Activated B cell treated with CpG ODN at 0.5 μM for 24 hours (primary cell): ENCODE measurements at regions not wholly inside any gene's neighbourhood (a gene's known extent, or its start where the extent isn't known, plus 50 kb on each side); places are given as distances from the start of the nearest gene placed in this dataset.
"Not testable (repeated sequence)": the region's sequence is repeated elsewhere in the genome, so short reads cannot be mapped to it uniquely, and the experiment has no call there.

Source experiments
- ATAC-seq: fragments of 200-7000 bp; cut with Tn5 transposase; one replicate; pipeline ENCODE4 v1.10.0; 2021; ENCODE audit warnings: low read depth, mild to moderate bottlenecking, moderate library complexity
- CTCF ChIA-PET: fragments of 350-600 bp; sonication (Branson Sonifier 250); formaldehyde crosslinking; loops from one replicate; lab custom pipeline; 2021; ENCODE audit warnings: antibody characterized with exemption; lab: Charles Lee
- POLR2A ChIA-PET: fragments of 350-600 bp; sonication (Branson Sonifier 250); formaldehyde crosslinking; loops from one replicate; lab custom pipeline; 2021; ENCODE audit warnings: antibody characterized with exemption; lab: Charles Lee
- DNase-seq: peaks from one replicate; pipeline ENCODE4 v3.0.0; 2022
- H3K27ac Mint-ChIP-seq: one replicate; pipeline ENCODE4 v1.8.0; 2020; ENCODE audit warnings: mixed read lengths
- H3K27me3 Mint-ChIP-seq: one replicate; pipeline ENCODE4 v1.8.0; 2021; ENCODE audit warnings: mixed read lengths
- H3K36me3 Mint-ChIP-seq: one replicate; pipeline ENCODE4 v1.8.0; 2021; ENCODE audit warnings: low read depth, mixed read lengths
- H3K4me1 Mint-ChIP-seq: one replicate; pipeline ENCODE4 v1.8.0; 2021; ENCODE audit warnings: mixed read lengths
- H3K4me3 Mint-ChIP-seq: one replicate; pipeline ENCODE4 v1.8.0; 2020; ENCODE audit warnings: mild to moderate bottlenecking, mixed read lengths
- H3K9me3 Mint-ChIP-seq: one replicate; pipeline ENCODE4 v1.8.0; 2020; ENCODE audit warnings: mixed read lengths
- intact Hi-C: fragments of 100-400 bp; cut with micrococcal nuclease; formaldehyde crosslinking; loops from one replicate; pipeline ENCODE4 v1.15.1; 2024
- TF ChIP-seq, protein P1 (sequence below): fragments of 200-600 bp; IDR thresholded peaks from one replicate; pipeline ENCODE4 v1.8.0; 2022; ENCODE audit warnings: antibody characterized with exemption, mild to moderate bottlenecking

GRCh38 chr17:63295839-63296590, 150.1 kb downstream of the CYB561 start:
- ATAC-seq = no peak
- Mint-ChIP-seq H3K27me3 (peaks cover 2% of the 10 kb centered on the region), H3K27ac (no peak overlapping the region), H3K4me3 (no peak overlapping the region), H3K9me3 (peaks cover 20% of the 10 kb centered on the region), H3K36me3 (peaks cover 9% of the 10 kb centered on the region), H3K4me1 (no peaks in the 10 kb centered on the region)
- CTCF ChIA-PET = no interaction called here
- POLR2A ChIA-PET = no interaction called here
- TF ChIP-seq, protein P1, sequence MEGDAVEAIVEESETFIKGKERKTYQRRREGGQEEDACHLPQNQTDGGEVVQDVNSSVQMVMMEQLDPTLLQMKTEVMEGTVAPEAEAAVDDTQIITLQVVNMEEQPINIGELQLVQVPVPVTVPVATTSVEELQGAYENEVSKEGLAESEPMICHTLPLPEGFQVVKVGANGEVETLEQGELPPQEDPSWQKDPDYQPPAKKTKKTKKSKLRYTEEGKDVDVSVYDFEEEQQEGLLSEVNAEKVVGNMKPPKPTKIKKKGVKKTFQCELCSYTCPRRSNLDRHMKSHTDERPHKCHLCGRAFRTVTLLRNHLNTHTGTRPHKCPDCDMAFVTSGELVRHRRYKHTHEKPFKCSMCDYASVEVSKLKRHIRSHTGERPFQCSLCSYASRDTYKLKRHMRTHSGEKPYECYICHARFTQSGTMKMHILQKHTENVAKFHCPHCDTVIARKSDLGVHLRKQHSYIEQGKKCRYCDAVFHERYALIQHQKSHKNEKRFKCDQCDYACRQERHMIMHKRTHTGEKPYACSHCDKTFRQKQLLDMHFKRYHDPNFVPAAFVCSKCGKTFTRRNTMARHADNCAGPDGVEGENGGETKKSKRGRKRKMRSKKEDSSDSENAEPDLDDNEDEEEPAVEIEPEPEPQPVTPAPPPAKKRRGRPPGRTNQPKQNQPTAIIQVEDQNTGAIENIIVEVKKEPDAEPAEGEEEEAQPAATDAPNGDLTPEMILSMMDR = no peak
- intact Hi-C loops = no loop called here
- no peak for DNase-seq

DNA sequence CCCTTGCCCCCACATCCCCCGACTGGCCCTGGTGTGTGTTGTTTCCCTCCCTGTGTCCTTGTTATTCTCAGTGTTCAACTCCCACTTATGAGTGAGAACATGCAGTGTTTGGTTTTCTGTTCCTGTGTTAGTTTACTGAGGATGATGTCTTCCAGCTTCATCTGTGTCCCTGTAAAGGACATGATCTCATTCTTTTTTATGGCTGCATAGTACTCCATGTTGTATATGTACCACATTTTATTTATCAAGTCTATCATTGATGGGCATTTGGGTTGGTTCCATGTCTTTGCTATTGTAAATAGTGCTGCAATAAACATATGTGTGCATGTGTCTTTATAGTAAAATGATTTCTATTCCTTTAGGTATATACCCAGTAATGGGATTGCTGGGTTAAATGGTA, 147.2 kb downstream of the CYB561 start:
- H3K27ac Mint-ChIP-seq, H3K36me3 Mint-ChIP-seq, intact Hi-C loops, DNase-seq, H3K4me1 Mint-ChIP-seq, H3K27me3 Mint-ChIP-seq, ATAC-seq, H3K4me3 Mint-ChIP-seq, CTCF ChIA-PET: not testable (repeated sequence)
- H3K9me3 Mint-ChIP-seq = peaks cover 28% of the 10 kb centered on the region
- POLR2A ChIA-PET = interaction anchor here (0.6 kb wide), 1 partner anchor 13 kb away, joined by 4 read pairs; no protein-coding TSS in a partner anchor

GRCh38 chr17:63304704-63305261, 141.3 kb downstream of the CYB561 start:
- Mint-ChIP-seq H3K4me3 (no peak overlapping the region), H3K4me1 (no peaks in the 10 kb centered on the region), H3K27ac (no peak overlapping the region), H3K27me3 (no peaks in the 10 kb centered on the region), H3K9me3 (peaks cover 9% of the 10 kb centered on the region), H3K36me3 (no peaks in the 10 kb centered on the region)
- ChIA-PET CTCF (no interaction called here), POLR2A (no interaction called here)
- intact Hi-C loops = no loop called here
- ATAC-seq (no peak), DNase-seq (no peak)
- TF ChIP-seq, protein P1 = no peak

DNA sequence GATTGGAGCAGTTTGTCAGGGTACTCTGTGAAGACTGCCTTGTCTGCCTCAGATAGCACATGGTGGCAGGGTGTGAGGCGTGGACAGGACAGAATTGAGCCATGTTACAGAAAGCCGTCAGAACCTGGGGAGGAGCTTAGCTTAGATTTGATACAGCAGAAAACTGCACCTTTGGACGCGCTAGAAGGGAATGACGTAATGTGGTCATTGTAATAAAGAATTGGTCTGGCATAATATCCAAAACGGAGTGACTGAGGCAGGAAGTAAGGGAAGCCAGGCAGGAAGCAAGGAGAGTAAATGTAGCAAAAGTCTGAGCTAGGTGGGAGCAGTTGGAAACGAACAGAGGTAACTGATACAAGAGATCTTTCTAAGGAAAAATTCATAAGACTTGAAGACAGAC, 140.2 kb downstream of the CYB561 start:
- intact Hi-C loops = no loop called here
- DNase-seq (no peak), ATAC-seq (no peak)
- no peak overlapping the region for H3K4me3 Mint-ChIP-seq
- TF ChIP-seq, protein P1 = no peak
- ChIA-PET CTCF (no interaction called here), POLR2A (no interaction called here)
- H3K27me3 Mint-ChIP-seq = no peaks in the 10 kb centered on the region
- H3K4me1 Mint-ChIP-seq = no peaks in the 10 kb centered on the region
- H3K36me3 Mint-ChIP-seq = no peaks in the 10 kb centered on the region
- H3K9me3 Mint-ChIP-seq = peaks cover 9% of the 10 kb centered on the region
- no peak overlapping the region for H3K27ac Mint-ChIP-seq

DNA sequence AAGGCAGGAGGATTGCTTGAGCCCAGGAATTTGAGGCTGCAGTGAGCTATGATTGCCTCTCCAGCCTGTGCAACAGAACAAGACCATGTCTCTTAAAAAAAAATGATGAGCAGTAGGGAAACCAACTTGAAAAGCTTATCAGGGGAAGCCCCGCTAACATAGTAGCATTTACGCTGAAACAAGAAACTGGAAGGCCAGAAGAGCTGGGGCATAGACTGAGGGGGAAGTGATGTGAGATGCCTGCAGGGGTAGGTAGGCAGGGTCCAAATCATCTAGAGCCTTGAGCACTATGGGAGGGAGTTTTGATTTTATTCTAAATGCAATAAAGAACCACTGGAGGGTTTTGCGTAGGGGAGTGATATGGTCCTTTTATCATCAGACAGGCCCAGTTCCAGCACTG, 139.3 kb downstream of the CYB561 start:
- no peaks in the 10 kb centered on the region for H3K27me3 Mint-ChIP-seq
- ATAC-seq = no peak
- peaks cover 6% of the 10 kb centered on the region for H3K9me3 Mint-ChIP-seq
- DNase-seq = no peak
- no peaks in the 10 kb centered on the region for H3K4me1 Mint-ChIP-seq
- ChIA-PET CTCF (no interaction called here), POLR2A (no interaction called here)
- TF ChIP-seq, protein P1 = no peak
- intact Hi-C loops = no loop called here
- no peak overlapping the region for H3K4me3 Mint-ChIP-seq
- no peaks in the 10 kb centered on the region for H3K36me3 Mint-ChIP-seq
- no peak overlapping the region for H3K27ac Mint-ChIP-seq
